ENCODE measurements at regions not wholly inside any gene's neighbourhood (a gene's known extent, or its start where the extent isn't known, plus 50 kb on each side); places are given as distances from the start of the nearest gene placed in this dataset.

DNA sequence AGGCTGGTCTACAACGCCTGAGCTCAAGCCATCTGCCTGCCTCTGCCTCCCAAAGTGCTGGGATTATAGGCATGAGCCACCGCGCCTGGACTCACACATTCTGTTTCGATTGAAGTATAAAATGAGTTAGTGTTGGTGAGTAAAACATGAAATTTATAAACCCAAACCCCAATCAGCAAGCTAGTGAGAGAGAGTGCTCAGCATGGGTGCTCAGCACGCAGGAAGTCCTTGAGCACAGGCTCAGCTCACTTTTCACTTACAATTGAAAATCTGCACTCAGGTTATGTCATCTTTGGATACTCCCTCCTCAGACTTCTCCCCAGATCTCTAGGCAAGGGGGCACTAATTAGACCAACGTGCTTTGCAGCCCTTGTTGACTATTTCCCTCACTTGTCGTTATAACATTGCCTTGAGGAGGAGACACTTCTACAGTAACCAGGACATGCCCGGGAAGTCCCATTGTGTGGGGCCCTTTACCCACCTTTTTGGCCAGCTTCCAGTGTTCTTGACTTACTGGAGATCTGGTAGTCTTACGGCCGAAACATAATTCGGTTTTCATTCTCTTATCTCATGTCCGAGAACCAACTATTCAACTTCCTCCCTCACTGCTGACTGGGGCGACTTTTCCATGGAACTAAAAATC, 68.5 kb upstream of the AMN1 start:
- TF ChIP-seq, protein P1, sequence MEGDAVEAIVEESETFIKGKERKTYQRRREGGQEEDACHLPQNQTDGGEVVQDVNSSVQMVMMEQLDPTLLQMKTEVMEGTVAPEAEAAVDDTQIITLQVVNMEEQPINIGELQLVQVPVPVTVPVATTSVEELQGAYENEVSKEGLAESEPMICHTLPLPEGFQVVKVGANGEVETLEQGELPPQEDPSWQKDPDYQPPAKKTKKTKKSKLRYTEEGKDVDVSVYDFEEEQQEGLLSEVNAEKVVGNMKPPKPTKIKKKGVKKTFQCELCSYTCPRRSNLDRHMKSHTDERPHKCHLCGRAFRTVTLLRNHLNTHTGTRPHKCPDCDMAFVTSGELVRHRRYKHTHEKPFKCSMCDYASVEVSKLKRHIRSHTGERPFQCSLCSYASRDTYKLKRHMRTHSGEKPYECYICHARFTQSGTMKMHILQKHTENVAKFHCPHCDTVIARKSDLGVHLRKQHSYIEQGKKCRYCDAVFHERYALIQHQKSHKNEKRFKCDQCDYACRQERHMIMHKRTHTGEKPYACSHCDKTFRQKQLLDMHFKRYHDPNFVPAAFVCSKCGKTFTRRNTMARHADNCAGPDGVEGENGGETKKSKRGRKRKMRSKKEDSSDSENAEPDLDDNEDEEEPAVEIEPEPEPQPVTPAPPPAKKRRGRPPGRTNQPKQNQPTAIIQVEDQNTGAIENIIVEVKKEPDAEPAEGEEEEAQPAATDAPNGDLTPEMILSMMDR (conservative IDR thresholded peaks at IDR 0.05; ENCODE audit: low read length): no peak
- no peak for TF ChIP-seq EZH2phosphoT487 (IDR thresholded peaks at IDR 0.05; ENCODE audit: borderline replicate concordance)

Data from Loucy (cell line).